ENCODE measurements at regions not wholly inside any gene's neighbourhood (a gene's known extent, or its start where the extent isn't known, plus 50 kb on each side); places are given as distances from the start of the nearest gene placed in this dataset.
"Not testable (repeated sequence)": the region's sequence is repeated elsewhere in the genome, so short reads cannot be mapped to it uniquely, and the experiment has no call there.

- peaks cover 16% of the 10 kb centered on the region for H3K27me3 Mint-ChIP-seq
- H3K4me1 Mint-ChIP-seq (ENCODE audit: low read depth); H3K9me3 Mint-ChIP-seq (ENCODE audit: low read depth); H3K36me3 Mint-ChIP-seq; H3K27ac Mint-ChIP-seq; H3K4me3 Mint-ChIP-seq: not testable (repeated sequence)
These were observed 55.4 kb upstream of the RAB6C start for GRCh38 chr2:129924115-129924514.

- Mint-ChIP-seq H3K36me3 (no peaks in the 10 kb centered on the region), H3K9me3 (ENCODE audit: low read depth) (no peaks in the 10 kb centered on the region), H3K27ac (no peak overlapping the region), H3K4me1 (ENCODE audit: low read depth) (peaks cover 5% of the 10 kb centered on the region), H3K4me3 (no peak overlapping the region), H3K27me3 (peaks cover 16% of the 10 kb centered on the region)
These were observed 54.1 kb upstream of the RAB6C start for GRCh38 chr2:129925381-129925780.

GRCh38 chr2:129927696-129928095 is 51.8 kb upstream of the RAB6C start:
- Mint-ChIP-seq H3K27me3 (peaks cover 4% of the 10 kb centered on the region), H3K36me3 (no peaks in the 10 kb centered on the region), H3K4me3 (no peak overlapping the region), H3K27ac (no peak overlapping the region), H3K4me1 (ENCODE audit: low read depth) (peaks cover 5% of the 10 kb centered on the region), H3K9me3 (ENCODE audit: low read depth) (no peaks in the 10 kb centered on the region)

GRCh38 chr2:129929321-129930290 is 49.9 kb upstream of the RAB6C start:
- Mint-ChIP-seq H3K27me3 (peaks cover 8% of the 10 kb centered on the region), H3K36me3 (no peaks in the 10 kb centered on the region), H3K4me3 (no peak overlapping the region), H3K9me3 (ENCODE audit: low read depth) (no peaks in the 10 kb centered on the region), H3K4me1 (ENCODE audit: low read depth) (no peaks in the 10 kb centered on the region), H3K27ac (no peak overlapping the region)
